SK-N-DZ (cell line): ENCODE measurements at regions not wholly inside any gene's neighbourhood (a gene's known extent, or its start where the extent isn't known, plus 50 kb on each side); places are given as distances from the start of the nearest gene placed in this dataset.
A peak's percentile ranks its signal among the peaks of the same experiment; 100 is the strongest.

Source experiments
- DNase-seq: peaks from one replicate; pipeline ENCODE4 v3.0.0-alpha.2; 2015; ENCODE audit warnings: low spot score

- no peak for DNase-seq
Measured at GRCh38 chr18:71012789-71013188, 723.9 kb downstream of the SOCS6 start.

GRCh38 chr18:71011389-71011788, 722.5 kb downstream of the SOCS6 start:
- no peak for DNase-seq

GRCh38 chr18:71008257-71008656, 719.4 kb downstream of the SOCS6 start:
- DNase-seq: no peak

GRCh38 chr18:71001597-71001996, 712.8 kb downstream of the SOCS6 start:
- DNase-seq: no peak

- DNase-seq: peak; percentile 3
Measured at GRCh38 chr18:70998490-70998889, 709.6 kb downstream of the SOCS6 start.

GRCh38 chr18:70994116-70994515, 705.3 kb downstream of the SOCS6 start:
- no peak for DNase-seq

- DNase-seq: no peak
Measured at GRCh38 chr18:70991577-70991976, 702.7 kb downstream of the SOCS6 start.

GRCh38 chr18:70985948-70986347, 697.1 kb downstream of the SOCS6 start:
- DNase-seq: no peak

GRCh38 chr18:70982292-70982691, 693.4 kb downstream of the SOCS6 start:
- DNase-seq: peak; percentile 4

- peak; percentile 36 for DNase-seq
Measured at GRCh38 chr18:70981400-70982140, 692.7 kb downstream of the SOCS6 start.

GRCh38 chr18:70973626-70974025, 684.8 kb downstream of the SOCS6 start:
- no peak for DNase-seq

- DNase-seq: no peak
Measured at GRCh38 chr18:70966419-70966818, 677.6 kb downstream of the SOCS6 start.

- DNase-seq: no peak
Measured at GRCh38 chr18:70961939-70962338, 673.1 kb downstream of the SOCS6 start.

GRCh38 chr18:70956554-70956953, 667.7 kb downstream of the SOCS6 start:
- no peak for DNase-seq

- no peak for DNase-seq
Measured at GRCh38 chr18:70936160-70936559, 647.3 kb downstream of the SOCS6 start.

GRCh38 chr18:70931942-70932814, 643.3 kb downstream of the SOCS6 start:
- peak; percentile 46 for DNase-seq

- DNase-seq: no peak
Measured at GRCh38 chr18:70920840-70921374, 632.1 kb downstream of the SOCS6 start.

- DNase-seq: peak; percentile 27
Measured at GRCh38 chr18:70907673-70908072, 618.8 kb downstream of the SOCS6 start.

- DNase-seq: no peak
Measured at GRCh38 chr18:70892381-70892780, 603.5 kb downstream of the SOCS6 start.

- DNase-seq: no peak
Measured at GRCh38 chr18:70870292-70870691, 581.4 kb downstream of the SOCS6 start.

- DNase-seq: no peak
Measured at GRCh38 chr18:70848329-70848728, 559.5 kb downstream of the SOCS6 start.

GRCh38 chr18:70840649-70841048, 551.8 kb downstream of the SOCS6 start:
- DNase-seq: no peak

- peak; percentile 79 for DNase-seq
Measured at GRCh38 chr18:70827632-70828031, 538.8 kb downstream of the SOCS6 start.
